ENCODE measurements at regions not wholly inside any gene's neighbourhood (a gene's known extent, or its start where the extent isn't known, plus 50 kb on each side); places are given as distances from the start of the nearest gene placed in this dataset.

DNA sequence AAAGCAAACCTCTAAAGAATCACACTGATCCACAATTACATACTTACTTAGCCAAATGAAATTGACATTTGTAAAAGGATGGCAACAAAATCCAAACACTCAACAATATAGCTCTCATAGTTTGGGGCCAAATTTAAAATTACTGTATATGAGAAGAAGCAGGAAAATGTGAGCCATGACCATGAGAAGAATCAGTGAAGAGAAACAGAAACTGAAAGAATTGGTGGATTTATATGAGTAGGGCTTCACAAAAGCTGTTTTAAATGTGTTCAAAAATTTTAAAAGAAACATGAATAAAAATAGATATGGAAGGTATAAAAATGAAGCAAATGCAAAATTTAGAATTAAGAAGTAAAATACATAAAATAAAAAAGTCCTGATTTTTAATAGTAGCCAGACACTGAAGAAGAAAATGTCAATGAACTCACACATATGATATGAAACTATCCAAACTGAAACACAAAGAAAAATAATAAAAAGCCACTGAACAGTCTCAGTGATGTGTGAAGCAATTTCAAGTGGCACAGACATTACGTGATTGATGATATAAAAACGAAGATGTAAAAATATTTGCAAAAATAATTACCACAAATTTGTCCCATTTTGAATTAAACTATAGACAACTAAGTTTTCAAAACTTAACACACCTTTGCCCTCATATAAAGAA, 87.9 kb upstream of the MDGA2 start:
- DNase-seq = no peak

- peak; percentile 88 for DNase-seq
Observed at GRCh38 chr14:47746986-47747385, 71.6 kb upstream of the MDGA2 start.

DNA sequence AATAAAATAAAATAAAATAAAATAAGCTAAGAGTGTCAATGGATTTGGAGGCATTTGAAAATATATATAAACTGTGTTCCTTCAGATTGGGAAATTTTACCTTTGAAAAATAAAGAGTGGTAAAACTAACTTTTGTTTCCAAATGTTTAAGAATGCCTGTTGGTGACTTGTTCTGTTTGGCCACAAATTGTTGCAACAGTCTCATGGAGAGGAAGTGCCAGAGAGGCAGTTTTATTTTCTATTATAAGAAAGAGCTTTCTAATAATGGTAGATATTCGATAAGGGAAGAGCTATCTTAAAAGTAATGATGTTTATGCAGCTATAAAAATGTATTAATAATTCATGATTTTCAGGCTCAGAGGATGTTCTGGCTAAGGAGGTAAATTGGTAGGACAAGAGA, 68.8 kb upstream of the MDGA2 start:
- DNase-seq = peak; percentile 66

DNA sequence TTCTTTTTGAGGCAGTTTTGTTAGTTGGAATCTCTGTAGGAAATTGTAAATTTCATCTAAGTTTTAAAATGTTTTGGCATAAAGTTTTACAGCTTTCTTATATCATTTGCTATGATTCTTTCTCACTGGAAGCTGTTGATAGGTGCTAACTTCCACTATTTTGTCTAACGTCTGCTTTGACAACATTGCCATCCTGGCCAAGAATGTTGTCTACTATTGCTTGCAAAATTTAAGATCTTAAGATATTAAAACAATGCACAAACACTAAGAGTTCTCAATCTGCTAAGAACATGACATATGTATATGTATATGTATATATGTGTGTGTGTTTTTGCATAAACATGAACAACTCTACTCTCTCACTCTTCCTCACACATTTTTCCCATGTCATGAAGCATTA, 64.1 kb upstream of the MDGA2 start:
- no peak for DNase-seq

GRCh38 chr14:47730296-47730695, 54.9 kb upstream of the MDGA2 start:
- no peak for DNase-seq
